ENCODE measurements at regions not wholly inside any gene's neighbourhood (a gene's known extent, or its start where the extent isn't known, plus 50 kb on each side); places are given as distances from the start of the nearest gene placed in this dataset.

- TF ChIP-seq POLR2A (IDR thresholded peaks at IDR 0.05; ENCODE audit: low read depth, low read length) (no peak), POLR2AphosphoS5 (IDR thresholded peaks at IDR 0.05; ENCODE audit: low read depth, low read length) (no peak), TAF1 (IDR thresholded peaks at IDR 0.05; ENCODE audit: borderline replicate concordance, low read depth, low read length) (no peak)
Observed at GRCh38 chr13:103726808-103727207, 660.6 kb upstream of the SLC10A2 start.

Measured in GM12892 (cell line).